HG03432 (cell line): ENCODE measurements at regions not wholly inside any gene's neighbourhood (a gene's known extent, or its start where the extent isn't known, plus 50 kb on each side); places are given as distances from the start of the nearest gene placed in this dataset.

Source experiments
- ATAC-seq: cut with Tn5 transposase; IDR thresholded peaks from one replicate; pipeline ENCODE4 v1.9.1; 2021; ENCODE audit warnings: mild to moderate bottlenecking, moderate library complexity; ENCODE audit not compliant: unreplicated experiment

DNA sequence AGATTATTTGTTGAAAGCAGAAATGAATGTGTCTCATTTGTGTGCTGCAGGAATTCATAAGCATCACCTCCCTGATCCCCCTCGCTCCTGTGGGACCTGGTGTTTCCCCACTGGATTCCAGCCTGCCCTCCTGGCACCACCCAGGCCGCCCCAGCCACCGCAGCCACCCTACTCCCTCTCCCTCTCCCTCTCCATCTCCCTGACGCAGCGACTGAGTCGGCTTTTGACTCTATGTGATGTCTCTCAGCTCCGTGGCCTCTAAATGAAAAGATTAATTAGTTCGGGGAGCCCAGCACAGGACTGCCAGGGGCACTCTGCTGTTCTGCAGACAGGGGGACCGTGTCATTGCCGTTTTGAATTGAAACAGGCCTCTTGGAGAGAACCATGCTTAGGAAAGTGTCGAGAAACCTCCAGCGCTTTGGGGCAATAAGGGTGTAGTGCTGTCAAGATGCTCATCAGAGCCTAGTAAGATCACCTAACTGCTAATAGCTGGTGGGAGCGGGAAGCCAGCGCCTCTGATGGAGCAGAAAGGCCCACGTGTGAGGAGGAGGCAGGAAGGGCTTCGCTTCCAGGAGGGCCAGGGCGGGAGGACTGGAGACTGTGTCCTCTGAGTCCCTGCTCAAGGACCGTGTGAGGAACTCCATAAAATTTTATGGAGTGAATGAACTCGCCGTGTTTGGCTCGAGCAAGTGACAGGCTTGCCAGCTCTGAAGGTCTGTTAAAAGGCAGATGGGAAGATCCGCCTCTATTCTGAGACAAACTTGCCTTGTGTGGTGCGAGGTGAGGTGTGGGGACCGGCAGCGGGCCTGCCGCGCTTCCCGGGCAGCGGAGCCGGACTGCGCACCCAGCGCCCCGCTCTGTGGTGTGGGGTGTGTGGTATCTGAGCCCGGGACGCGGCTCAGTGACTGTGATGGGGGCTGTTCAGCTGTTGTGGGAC is 157.4 kb upstream of the C14orf180 start:
- ATAC-seq = no peak

DNA sequence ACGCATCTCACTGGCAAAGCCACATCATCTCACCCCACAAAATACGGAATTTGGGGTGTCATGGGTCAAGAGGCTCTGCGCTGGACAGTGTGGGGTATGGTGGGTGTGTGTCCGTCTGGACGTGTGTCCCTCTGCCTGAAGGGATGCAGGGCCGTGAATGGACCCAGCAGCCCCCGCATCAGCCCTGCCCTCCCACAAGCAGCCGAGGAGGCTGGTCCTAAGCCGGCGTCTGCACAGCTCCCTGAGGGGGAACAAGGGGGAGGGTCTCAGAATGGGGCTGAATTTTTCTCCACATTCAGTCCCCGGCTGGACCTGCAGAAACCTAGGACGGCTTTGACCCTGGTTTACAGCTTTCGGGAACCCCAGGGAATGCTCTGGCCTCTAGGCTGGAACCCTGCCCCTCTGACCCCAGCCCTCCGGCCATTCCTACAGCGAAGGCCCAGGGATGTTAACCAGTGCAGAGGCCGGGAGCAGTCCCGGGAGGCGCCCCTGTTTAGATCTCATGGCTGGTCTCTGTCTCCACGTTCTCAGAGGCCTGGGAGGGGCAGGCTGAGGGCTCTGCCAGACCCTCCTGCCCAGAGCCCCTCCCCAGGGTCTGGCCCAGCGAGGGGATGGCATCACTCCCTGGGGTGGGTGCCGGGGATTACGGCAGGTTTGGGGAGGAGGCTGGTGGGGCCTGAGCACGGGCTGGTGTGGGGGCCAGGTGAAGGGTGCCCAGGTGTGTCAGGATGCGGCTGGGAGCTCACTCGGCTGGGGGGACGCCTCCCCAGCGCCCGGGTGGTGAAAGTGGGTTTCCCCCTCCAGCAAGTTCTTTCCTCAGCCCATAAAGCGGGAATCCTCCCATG is 156.5 kb upstream of the C14orf180 start:
- ATAC-seq = no peak

DNA sequence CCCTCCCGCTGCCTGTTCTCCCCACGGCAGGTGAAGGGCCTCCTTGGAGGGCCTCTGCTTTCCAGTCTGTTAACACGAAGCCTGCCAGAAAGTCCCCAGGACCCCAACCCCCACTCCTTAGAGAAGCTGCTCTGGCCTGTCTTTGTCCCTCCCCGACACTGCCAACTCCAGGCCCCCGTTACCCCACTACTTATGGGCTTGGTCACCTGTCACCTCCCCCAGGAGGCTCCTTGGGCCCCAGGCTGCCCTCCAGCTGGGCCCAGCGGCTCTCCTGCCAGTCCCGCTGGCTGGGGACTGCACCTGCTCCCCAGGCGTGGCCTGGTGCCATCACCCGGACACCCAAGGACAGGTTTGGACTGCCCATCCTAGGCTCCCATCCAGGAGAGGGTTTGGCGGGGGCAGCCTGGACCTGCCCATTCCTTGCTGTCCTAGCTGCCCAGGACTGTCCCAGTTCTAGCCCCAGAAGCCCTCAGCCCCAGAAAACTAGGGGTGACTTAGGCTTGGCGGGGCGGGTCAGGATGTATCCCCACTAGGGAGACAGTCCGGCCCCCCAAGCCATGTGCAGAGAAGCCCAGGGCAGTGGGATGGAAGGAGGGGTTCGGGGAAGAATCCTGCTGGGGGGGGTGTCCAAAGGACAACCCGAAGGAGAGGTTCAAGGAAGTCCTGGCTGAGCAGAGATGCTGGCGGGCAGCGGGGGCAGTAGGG is 155.7 kb upstream of the C14orf180 start:
- no peak for ATAC-seq

DNA sequence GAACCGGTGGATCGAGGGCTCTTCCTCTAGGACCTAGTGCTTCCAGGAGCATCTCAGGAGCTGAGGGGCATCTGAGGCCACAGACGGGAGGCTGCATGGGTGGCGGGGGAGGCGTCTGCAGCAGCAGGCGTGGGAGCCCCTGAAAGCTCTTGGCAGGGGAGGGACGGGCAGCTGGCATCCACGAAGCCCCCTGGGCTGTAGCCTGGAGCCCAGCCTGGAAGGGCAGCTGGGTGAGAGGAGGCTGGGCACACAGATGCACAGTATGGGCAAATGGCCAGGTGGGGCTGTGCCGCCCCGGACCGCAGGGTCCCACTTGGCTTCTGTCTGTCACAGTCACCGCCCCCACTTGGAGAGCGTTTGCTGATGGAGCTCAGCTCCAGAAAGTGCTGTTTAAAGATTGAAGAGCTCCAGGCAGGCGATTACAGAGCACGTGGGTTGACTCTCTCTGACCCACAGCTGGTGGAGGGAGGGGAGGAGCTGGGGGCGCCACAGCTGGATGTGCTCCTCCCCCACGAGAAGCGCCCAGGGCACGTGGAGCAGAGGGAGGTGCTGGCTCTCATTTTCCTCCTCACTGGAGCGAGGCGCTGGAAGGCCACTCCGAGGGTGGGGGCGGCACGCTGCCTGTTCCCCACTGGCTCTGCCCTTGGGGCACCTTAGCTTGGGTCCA is 155.0 kb upstream of the C14orf180 start:
- ATAC-seq = no peak

DNA sequence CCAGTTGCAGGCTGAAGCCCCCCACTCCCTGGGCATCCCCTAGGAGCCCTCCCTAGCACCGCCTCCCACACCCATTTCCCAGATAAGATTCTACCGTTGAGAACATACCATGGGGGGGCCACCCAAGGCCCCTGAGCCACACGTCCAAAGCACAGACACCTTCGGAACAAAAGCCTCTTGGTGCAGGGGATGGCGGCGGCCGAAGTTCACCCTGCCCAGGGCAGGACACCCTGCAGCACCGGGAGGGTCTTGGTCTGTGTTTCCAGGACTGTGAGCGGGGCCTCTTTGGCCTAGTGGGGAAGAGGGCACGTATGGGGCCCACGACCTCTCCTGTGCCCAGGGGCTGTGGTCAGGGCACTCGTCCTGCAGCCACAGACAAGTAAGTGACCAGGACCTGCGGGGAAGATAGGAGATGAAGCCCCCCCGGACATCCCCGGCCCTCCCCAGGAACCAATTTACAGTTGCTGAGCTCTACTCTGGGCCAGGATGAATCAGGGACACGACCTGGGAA is 154.3 kb upstream of the C14orf180 start:
- ATAC-seq = no peak

DNA sequence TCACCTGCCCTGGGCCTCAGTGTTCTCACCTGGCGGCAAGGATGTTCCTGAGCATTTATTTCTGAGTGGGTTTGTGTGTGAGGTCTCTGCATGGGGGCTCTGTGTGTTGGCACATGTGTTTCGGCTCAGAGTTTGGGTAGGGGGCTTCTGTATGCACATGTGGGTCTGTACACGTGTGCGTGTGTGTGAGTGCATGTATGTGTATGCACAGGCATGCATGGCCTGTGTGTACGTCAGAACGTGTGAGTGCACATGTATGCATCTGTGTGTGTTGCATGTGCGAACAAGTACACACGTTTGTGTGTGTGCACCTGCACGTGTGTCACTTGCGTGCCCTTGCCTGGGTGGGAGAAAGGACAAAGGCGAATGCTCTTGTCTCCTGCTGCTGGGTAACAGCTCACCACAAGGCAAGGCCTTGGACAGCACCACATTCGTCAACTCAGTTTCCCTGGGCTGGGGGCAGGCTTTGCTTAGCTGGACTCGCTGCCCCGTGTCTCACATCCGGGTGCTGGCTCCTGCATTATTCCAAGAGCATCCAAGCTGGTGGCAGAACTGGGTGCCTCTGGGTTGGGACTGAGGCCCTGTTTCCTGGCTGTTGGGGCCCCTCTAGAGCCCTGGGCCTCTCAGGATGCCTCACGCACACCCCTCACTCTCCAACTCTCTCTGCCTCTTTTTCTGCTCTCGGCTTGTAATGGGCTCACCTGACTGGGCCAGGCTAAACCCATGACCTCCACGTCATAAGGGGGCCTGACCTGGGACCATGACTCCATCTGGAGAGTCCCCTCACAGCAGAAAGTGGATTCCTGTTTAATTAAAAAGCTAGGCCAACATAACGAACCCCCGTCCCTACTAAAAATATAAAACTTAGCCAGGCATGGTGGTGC is 153.6 kb upstream of the C14orf180 start:
- ATAC-seq = no peak

DNA sequence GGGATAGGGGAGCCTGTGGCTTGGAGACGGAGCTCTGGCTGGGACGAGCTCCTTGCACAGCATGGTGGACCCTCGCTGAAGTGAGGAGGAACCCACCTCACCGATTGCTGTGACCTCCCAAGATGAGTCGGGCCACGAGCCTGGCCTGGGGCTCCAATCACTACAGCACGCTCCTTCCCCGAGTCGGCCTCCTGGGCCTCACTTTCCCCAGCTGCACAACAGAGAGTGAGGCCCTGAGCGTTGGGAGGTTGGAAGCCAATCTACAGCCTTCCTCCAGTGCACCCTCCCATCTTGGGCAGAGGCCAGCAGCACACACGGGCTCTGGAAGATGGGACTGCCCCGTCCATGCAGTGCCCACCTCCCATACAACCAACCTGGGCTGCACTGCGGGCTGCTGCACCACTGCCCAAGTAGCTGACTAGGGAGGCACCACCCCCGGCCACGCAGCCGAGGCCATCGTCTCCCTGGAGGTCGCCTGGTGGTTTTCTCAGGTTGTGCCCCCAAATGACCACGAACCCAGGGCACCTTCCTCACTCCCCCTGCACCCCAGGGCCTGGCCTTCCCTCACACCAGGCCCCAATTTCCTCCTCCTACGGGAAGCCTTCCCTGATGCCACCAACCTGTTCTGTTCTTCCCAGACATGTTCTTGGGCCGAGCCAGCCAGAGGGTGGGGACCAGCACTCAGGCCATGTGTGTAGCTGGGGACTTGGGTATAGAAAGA is 152.3 kb upstream of the C14orf180 start:
- ATAC-seq = no peak

DNA sequence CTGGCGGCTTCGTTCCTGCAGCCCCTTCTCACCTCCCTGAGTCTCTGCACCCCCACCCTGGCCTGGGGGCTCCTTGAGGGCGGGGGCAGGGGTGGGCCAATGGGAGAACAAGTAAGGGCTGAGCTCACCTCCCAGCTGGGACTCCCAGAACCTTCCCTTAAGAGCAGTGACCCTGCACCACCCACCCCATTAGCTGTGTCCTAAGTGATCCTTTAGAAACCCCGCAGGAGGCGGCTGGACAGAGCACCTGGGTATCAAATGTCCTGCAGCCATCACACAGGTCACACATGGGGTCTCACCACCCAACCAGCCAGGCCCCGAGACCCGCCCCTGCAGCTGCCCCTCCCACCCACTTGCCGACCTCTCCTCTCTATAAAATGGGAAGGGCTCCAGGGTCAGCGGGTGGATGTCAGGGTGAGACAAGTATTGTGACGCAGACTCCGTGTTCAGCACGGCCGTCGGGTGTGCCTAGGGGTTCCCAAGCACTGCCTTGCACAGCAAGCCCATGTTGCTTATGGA is 151.2 kb upstream of the C14orf180 start:
- no peak for ATAC-seq

DNA sequence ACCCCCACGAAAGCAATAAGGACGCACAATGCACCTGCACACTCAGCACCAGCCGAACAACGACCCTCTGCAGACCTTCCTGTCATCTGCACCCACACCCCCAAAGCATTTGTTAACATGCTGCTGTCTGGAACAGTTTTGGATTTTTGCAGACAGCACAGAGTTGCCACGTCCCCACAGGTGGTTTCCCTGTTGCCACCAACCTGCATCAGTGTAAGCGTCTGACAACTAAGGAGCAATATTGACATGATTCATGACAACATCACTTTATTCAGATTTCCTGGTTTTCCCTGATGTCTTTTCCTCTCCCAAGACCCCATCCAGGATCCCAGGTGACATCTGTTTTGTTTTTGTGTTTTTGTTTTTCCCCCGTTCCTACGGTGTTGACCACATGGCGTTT is 150.7 kb upstream of the C14orf180 start:
- ATAC-seq = no peak

DNA sequence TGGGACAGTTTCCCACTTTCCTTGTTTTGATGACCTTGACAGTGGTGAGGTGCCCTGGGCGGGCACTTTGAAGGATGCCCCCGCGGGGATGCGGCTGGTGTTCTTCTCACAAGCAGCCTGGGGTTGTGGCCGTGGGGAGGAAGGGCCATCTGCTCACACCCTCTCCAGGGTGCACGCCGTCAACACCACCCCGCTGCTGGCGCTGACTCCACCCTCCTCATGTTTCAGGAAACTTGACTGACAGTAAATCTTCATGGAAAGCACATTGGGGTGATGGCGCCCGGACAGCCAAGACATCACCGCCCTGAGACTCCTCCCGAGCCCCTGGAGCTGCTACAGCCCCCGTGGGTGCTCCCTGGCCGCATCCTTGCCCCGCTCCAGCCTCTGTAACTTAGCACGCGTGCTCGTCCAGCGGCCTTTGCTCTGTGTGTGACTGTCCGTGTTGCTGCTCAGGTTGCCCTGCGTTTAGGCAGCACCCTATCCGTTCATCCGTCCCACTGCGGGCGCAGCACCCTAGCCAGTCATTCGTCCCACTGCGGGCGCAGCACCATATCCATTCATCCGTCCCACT is 150.2 kb upstream of the C14orf180 start:
- ATAC-seq = no peak

DNA sequence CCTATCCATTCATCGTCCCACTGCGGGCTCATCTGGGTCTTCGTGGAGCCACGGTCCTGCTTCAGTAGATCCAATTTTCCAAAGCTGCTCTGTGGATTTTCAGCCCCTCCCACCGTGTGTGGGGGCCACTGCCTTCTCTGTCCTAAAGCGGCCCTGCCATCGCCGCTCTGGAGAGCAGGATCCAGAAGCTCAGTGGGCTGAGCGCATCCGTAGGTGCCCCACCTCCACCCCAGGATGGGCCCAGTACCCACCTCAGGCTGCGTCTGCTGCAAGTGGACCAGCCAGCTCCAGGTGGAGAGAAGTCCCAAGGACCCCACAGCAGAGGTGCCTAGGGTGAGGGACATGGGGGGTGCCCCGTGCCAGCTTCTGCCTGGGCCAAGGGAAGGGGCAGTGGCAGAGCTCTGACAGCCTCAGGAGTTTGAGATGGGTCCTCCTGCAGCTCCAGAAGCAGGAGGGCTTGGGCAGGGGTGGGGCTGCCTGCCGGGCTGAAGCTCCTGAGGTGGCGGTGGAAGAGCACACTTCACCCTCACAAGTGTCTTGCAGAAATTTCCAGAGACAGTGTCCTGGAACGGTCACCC is 148.1 kb upstream of the C14orf180 start:
- ATAC-seq = no peak

DNA sequence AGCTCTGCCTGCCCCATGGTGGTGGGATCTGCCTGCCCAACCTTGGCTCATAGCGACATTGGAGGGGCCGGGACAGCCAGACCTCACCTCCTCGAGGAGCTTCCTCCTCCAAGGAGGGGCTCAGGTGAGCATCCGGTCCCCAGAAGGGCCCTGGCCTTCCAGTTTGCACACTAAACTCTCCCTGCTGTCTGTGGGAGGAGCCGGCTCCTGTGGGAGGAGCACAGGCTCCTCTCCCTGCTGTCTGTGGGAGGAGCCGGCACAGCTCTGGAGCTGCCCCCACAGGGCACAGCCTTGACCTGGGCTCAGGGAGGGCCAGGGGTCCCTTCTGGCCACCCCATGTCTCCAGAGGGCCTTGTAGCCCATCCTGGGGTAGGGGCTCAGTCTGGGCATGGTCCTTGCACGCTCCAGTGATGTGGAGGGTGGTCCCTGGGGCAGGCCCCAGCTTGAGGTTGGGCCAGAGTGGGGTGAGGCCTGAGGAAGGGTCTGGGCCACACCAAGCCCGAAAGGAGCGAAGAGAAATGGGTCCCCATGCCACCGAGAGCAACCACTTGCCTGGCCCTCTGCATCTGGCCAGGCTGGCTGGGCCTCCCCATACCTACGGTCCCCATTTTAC is 147.5 kb upstream of the C14orf180 start:
- ATAC-seq = no peak

DNA sequence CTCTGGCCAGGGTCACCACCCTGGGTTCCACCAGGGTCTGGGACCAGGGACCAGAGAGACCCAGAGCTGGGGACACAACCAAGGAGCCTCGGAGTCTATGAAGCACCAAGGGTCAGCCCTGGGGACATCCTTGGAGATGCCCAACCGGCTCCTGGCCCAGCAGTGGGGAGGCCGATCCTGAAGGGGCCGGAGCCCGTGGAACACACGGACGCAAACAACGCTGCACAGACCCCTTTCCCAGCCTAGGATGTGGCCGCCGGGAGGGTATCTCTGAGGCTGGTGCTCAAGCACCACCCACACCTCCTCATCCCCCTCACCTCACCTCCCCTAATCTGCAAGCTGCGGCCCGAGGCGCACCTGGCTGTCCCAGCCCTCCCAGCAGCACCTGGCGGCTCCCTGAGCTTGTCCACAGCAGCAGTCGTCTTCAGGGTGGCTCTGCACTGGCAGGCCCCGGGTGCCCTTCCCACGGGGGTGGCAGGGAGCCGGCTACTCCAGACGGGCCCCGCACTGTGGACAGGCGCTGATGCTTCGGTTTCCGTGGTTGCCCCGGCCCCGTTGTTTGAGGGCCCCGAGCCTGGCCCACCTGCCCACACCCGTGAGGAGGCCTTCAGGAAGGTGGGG is 146.8 kb upstream of the C14orf180 start:
- ATAC-seq = no peak

DNA sequence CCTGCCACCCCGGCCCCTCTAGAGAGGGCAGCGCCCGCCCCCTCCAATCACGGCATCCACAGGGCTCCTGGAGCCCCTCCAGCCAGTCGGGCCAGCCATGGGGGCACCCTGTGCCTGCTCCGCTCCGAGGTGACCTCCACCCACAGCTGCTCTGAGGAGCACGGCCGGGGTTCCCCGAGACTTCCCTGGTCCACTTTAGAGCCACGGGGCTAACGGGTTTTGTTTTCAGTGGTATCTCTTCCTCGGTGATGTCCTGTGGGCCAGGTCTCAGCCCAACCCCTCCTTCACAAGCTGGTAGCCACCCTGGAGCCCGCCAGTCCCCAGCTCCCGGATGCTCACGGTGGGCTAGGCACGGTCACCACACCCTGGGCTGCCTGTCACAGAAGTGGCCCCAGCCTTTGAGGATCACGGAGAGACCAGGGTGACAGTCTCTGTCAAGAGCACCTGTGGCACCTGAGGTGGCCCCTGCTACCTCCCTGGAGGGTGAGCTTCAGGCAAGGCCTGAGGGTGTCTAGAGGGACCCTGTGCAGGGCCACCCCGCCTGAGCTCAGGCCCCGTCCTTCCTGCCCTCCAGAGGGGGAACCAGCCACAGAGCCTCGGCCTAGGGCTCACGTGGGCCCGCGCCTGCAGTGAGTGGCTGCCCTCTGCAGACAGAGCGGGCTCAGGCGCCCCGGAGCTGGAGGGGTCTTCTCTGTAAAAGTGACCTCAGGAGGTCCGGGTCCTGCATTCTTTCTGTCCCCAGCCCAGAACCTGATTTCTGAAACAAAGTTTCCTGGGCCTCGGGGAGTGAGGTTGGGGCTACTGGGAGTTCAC is 146.0 kb upstream of the C14orf180 start:
- no peak for ATAC-seq

DNA sequence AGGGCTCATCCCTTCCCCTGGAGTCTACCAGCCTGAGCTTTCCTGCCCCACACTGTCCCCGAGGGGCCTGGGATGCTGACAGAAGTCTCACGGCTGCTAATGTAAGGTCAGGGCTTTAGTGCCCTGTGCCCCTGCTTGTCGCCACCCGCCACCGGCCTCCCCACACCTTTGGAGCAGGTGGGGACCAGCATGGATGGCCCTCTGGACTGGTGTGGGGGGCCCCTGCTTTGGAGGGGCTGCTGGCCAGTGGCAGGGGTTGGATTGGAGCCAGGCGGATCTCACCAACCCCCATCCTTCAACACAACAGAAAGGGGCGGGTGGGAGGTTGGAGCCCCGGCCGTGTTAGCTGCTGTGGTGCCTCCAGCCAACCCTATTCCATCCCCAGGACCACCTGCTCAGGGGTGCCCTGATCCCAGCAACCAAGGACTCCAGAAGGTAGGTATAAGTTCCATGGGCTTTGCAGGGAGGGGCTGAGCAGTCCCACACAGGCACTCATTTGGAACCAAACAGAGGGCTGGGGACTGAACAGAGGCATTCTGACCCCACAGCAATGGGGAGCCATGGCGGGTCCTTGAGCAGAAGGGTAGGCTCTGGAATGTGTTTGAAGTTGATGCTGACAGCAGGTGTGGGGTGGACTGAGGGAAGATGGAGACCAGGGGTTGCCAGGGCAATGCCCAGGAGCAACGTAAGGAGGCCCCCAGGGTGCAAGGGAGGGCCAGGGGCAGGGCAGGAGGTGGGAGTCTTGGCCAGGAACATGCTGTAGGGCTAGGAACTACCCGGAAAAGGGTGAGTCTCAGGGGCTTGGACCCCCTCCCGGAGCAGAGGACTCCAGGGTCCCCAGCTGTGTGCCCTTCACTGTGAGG is 145.1 kb upstream of the C14orf180 start:
- no peak for ATAC-seq
